ENCODE measurements at regions not wholly inside any gene's neighbourhood (a gene's known extent, or its start where the extent isn't known, plus 50 kb on each side); places are given as distances from the start of the nearest gene placed in this dataset.

DNA sequence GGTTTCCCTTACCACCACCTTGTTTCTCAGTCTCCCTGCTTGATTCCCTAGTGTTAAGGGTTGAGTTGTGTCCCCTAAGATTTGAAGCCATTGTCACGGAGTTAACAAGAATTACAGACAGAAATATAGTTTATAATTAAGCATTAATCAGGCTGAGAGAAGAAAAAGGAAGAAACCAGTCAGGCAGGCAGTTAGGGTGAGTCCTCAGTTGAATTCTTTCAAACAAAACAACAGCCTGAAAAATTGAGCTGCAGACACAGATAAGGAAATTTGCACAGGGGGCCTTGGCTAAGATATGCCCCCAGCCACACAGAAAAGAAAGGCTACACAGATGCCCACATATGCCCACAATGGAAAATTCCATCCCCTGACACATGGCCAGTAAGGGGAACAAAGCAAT is 111.7 kb upstream of the RAI14 start:
- TF ChIP-seq, protein P1, sequence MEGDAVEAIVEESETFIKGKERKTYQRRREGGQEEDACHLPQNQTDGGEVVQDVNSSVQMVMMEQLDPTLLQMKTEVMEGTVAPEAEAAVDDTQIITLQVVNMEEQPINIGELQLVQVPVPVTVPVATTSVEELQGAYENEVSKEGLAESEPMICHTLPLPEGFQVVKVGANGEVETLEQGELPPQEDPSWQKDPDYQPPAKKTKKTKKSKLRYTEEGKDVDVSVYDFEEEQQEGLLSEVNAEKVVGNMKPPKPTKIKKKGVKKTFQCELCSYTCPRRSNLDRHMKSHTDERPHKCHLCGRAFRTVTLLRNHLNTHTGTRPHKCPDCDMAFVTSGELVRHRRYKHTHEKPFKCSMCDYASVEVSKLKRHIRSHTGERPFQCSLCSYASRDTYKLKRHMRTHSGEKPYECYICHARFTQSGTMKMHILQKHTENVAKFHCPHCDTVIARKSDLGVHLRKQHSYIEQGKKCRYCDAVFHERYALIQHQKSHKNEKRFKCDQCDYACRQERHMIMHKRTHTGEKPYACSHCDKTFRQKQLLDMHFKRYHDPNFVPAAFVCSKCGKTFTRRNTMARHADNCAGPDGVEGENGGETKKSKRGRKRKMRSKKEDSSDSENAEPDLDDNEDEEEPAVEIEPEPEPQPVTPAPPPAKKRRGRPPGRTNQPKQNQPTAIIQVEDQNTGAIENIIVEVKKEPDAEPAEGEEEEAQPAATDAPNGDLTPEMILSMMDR (IDR thresholded peaks at IDR 0.05; ENCODE audit: extremely low read depth in 1 of 2, insufficient read depth in 1 of 2, low read depth in 1 of 2, low read length in 2 of 2), result no peak
- TF ChIP-seq EZH2 (IDR thresholded peaks at IDR 0.05; ENCODE audit: borderline replicate concordance, low read depth, low read length, severe bottlenecking), result no peak
- TF ChIP-seq GATA2 (IDR thresholded peaks at IDR 0.05; ENCODE audit: insufficient read depth, insufficient read length, low read depth, low read length), result no peak
- TF ChIP-seq POLR2AphosphoS5 (IDR thresholded peaks at IDR 0.05; ENCODE audit: insufficient read depth, low read depth, low read length), result no peak
- TF ChIP-seq, protein P2, sequence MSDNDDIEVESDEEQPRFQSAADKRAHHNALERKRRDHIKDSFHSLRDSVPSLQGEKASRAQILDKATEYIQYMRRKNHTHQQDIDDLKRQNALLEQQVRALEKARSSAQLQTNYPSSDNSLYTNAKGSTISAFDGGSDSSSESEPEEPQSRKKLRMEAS (IDR thresholded peaks at IDR 0.05; ENCODE audit: insufficient read depth, insufficient read length), result no peak
- TF ChIP-seq POLR2A (IDR thresholded peaks at IDR 0.05; ENCODE audit: low read depth, low read length), result no peak
- no peak for TF ChIP-seq MYC (IDR thresholded peaks at IDR 0.05; ENCODE audit: low read depth, low read length)
- no peak for TF ChIP-seq JUN (IDR thresholded peaks at IDR 0.05; ENCODE audit: borderline replicate concordance, insufficient read depth, insufficient read length, low read depth)
